ENCODE measurements at regions not wholly inside any gene's neighbourhood (a gene's known extent, or its start where the extent isn't known, plus 50 kb on each side); places are given as distances from the start of the nearest gene placed in this dataset.

DNA sequence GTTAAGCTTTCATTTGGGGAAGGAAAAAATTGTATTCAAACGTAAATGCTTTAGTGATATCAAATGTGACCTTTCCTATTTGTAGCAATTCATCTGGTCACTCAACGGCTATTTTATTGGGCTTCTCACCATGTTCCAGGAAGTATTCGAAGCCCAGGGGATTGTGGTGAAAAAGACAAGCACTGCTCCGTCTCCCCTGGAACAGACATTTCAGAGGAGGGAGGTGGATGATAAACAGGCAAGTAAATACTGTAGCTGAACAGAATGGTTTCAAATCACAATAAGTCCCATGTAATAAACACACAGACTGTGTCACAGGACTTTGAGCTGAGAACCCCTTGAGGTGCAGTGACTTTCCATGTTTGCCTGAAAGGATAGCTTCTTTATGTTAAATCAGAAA, 464.7 kb upstream of the HNRNPA3 start:
- no peak for ATAC-seq
- no peak overlapping the region for H3K4me3 Mint-ChIP-seq
- no peak for DNase-seq
- H3K27ac Mint-ChIP-seq = no peak overlapping the region
- no peaks in the 10 kb centered on the region for H3K36me3 Mint-ChIP-seq (ENCODE audit: low read depth)
- no peaks in the 10 kb centered on the region for H3K4me1 Mint-ChIP-seq
- no peaks in the 10 kb centered on the region for H3K9me3 ChIP-seq (ENCODE audit: control insufficient read depth, low read length, poor library complexity, severe bottlenecking)
- H3K27me3 Mint-ChIP-seq = peaks cover 6% of the 10 kb centered on the region

DNA sequence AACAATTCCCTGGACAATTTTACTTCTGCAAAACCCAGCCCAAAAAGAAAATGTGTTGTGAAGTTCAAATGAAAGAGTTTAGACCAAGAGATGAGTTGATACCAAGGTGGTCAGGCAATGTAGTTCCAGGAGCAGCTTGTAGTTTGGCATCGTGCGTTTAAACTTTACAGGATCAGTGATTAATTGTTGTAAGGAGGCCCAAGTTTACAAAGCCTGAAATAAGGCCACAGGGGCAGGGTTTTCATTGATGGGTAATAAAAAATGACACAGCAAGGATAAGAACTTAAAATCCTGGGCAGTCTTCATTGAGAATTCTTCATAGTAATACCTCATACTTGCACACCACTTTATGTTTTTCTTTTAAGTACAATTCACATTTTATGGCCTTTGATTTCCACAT, 463.9 kb upstream of the HNRNPA3 start:
- peaks cover 10% of the 10 kb centered on the region for H3K27me3 Mint-ChIP-seq
- DNase-seq = no peak
- H3K27ac Mint-ChIP-seq = no peak overlapping the region
- no peaks in the 10 kb centered on the region for H3K36me3 Mint-ChIP-seq (ENCODE audit: low read depth)
- ATAC-seq = no peak
- H3K4me3 Mint-ChIP-seq = no peak overlapping the region
- H3K9me3 ChIP-seq (ENCODE audit: control insufficient read depth, low read length, poor library complexity, severe bottlenecking) = no peaks in the 10 kb centered on the region
- no peaks in the 10 kb centered on the region for H3K4me1 Mint-ChIP-seq

DNA sequence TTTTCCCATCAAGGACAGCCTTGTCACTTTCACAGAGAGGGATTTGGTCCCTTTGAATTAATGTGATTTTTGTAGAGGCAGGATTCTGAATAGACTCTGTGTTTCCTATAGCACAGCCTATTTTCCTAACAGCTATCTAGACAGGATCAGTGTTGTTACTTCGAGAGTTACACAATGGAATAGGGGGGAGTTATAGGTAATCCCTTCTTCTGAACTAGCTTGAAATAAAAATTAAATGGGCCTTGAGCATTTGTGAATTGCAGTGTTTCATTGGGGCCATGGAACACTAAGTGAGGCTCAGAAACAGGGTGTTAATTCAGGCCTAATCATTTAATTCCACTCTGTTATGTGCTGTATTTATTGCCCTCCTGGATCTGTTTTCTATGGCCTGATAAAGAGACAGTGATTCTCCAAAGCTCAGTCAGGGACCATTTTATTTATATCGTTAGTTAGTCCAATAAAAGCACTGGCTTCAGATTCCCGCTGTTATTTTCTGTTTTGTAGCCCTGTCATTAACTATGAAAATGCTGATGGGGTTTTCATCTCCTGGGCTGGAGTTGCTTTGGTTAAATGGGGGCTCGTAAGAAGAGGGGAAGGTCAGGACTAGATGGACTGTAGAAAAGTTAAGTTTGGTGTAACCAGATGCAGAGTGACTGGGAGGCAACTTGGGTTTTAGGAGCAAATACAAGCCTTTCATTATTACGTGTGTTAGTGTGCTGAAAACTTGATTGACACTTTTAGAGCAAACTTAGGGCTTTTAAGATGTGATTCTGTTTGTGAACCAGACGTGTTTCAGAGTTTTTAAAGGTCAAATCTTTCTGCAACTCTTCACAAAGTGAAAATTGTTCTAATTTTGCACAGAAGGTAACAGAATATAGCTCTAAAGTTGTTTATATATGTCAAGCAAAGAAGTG, 461.0 kb upstream of the HNRNPA3 start:
- no peaks in the 10 kb centered on the region for H3K9me3 ChIP-seq (ENCODE audit: control insufficient read depth, low read length, poor library complexity, severe bottlenecking)
- Mint-ChIP-seq H3K27me3 (peaks cover 30% of the 10 kb centered on the region), H3K4me3 (no peak overlapping the region), H3K4me1 (no peaks in the 10 kb centered on the region), H3K27ac (no peak overlapping the region), H3K36me3 (ENCODE audit: low read depth) (no peaks in the 10 kb centered on the region)
- DNase-seq (no peak), ATAC-seq (no peak)

DNA sequence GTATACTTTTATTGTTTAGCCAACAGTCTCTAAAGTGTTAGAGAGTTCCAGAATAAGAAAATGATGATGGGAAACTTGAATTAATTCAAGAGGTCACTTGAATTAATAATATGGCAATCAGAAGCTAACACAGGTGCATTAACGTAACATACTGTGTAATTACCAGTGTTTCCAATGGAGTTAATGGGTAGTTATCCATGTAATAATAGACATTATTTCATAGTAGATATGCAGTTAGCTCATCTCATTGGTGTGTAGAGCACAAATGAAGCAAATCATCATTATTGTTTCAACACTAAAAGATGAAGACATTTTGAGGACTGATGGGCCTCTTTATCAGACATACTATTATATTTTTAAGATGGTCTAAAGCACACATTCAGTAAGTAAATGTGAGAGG, 460.3 kb upstream of the HNRNPA3 start:
- H3K27me3 Mint-ChIP-seq = peaks cover 30% of the 10 kb centered on the region
- no peak for DNase-seq
- H3K9me3 ChIP-seq (ENCODE audit: control insufficient read depth, low read length, poor library complexity, severe bottlenecking) = no peaks in the 10 kb centered on the region
- H3K4me1 Mint-ChIP-seq = no peaks in the 10 kb centered on the region
- no peak overlapping the region for H3K4me3 Mint-ChIP-seq
- no peak overlapping the region for H3K27ac Mint-ChIP-seq
- no peaks in the 10 kb centered on the region for H3K36me3 Mint-ChIP-seq (ENCODE audit: low read depth)
- ATAC-seq = no peak

DNA sequence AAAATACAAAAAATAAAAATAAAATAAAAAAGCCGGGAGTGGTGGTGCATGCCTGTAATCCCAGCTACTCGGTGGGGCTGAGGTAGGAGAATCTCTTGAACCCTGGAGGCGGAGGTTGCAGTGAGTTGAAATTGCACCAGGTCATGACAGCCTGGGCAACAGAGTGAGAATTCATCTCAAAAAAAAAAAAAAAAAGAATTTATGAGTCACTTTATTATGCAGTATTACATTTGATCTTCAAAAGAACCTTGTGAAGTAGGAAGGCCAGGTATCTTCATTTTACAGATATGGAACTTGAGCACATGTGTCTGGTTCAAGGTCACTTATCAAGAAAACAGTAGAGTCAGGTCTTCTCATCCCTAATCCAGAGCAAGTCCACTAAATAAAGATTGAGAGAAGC, 459.4 kb upstream of the HNRNPA3 start:
- H3K27ac Mint-ChIP-seq = no peak overlapping the region
- no peaks in the 10 kb centered on the region for H3K4me1 Mint-ChIP-seq
- H3K4me3 Mint-ChIP-seq = no peak overlapping the region
- ATAC-seq (no peak), DNase-seq (no peak)
- no peaks in the 10 kb centered on the region for H3K36me3 Mint-ChIP-seq (ENCODE audit: low read depth)
- no peaks in the 10 kb centered on the region for H3K9me3 ChIP-seq (ENCODE audit: control insufficient read depth, low read length, poor library complexity, severe bottlenecking)
- peaks cover 34% of the 10 kb centered on the region for H3K27me3 Mint-ChIP-seq

DNA sequence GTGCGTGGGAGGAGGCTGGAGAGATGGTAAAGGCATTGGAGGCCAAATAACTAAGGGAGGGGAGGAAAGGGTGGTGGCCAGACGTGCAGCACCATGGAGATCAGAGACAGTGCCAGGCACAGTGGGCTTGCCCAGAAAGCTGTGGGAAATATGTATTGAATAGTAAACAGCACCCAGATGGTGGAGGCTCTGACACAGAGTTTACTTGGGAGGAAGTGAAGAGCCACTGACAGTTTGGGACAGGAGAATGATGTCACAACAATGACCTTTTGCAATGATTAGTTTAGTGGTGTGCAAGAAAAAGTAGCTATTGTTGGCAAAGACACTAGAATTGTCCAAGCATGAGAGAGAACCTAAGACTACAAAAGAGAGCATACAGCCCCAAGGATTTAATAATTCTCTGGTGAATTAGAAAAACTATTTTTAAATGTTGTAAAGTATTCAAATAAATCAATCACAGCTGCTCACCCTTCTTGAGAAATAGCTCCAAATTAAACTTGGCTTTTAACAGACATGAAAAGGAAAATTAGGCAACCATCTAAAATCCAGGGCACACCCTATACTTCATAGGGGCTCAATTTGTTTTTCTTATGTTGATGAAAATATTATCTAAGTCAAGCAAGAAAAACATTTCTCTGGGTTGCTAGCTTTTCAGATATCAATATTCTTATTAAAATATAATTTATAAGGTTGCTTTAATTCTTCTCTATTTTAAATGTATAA, 458.7 kb upstream of the HNRNPA3 start:
- ATAC-seq (no peak), DNase-seq (no peak)
- no peaks in the 10 kb centered on the region for H3K4me1 Mint-ChIP-seq
- H3K9me3 ChIP-seq (ENCODE audit: control insufficient read depth, low read length, poor library complexity, severe bottlenecking) = no peaks in the 10 kb centered on the region
- no peak overlapping the region for H3K4me3 Mint-ChIP-seq
- H3K36me3 Mint-ChIP-seq (ENCODE audit: low read depth) = no peaks in the 10 kb centered on the region
- peaks cover 34% of the 10 kb centered on the region for H3K27me3 Mint-ChIP-seq
- H3K27ac Mint-ChIP-seq = no peak overlapping the region

DNA sequence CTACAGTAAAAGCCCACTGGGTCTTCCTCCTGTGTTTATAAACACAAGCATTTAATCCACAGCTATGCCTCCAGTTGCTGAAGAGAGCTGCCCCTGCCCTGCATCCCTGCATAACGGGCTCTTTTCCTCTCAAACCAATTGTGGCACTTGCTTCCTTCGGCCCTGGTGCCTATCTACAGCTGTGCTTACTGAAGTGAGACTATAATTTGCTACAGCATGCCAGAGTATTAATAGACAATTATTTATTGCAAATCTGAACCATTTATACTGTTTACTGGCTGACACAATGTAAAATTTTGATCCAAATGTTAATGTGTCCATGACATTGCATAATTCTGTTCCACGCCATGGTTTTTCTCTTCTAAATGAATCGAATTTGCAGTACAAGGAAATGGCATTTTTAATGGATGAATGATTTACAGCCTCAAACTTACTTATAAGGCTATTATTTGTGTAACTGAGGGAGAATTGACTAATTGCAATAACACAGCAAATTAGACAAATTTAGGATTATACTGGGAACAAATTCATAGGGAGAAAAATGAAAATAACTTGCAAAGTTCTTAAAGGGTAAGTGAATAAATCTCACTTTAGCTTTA, 457.0 kb upstream of the HNRNPA3 start:
- Mint-ChIP-seq H3K4me1 (no peaks in the 10 kb centered on the region), H3K36me3 (ENCODE audit: low read depth) (no peaks in the 10 kb centered on the region), H3K27ac (no peak overlapping the region), H3K27me3 (peaks cover 39% of the 10 kb centered on the region), H3K4me3 (no peak overlapping the region)
- DNase-seq (no peak), ATAC-seq (no peak)
- H3K9me3 ChIP-seq (ENCODE audit: control insufficient read depth, low read length, poor library complexity, severe bottlenecking) = no peaks in the 10 kb centered on the region

DNA sequence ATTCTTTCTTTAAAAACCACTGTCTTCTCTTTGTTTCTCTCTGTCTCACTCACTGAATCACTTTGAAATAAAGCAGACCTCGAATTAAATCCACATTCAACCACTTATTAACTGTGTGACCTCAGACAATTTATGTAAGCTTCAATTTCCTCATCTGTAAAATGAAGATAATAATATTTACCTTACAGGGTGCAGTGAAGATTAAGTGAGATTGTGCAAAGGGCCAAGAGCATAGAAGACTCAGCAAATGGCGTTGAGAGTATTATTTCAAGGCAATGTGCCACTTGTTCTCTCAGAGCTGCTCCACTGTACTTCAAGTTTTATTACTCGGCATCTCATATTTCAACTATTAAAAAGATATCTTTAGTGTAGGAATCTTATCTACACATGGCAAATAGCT, 454.2 kb upstream of the HNRNPA3 start:
- DNase-seq = no peak
- Mint-ChIP-seq H3K4me1 (no peaks in the 10 kb centered on the region), H3K4me3 (no peak overlapping the region), H3K27me3 (peaks cover 53% of the 10 kb centered on the region), H3K27ac (no peak overlapping the region), H3K36me3 (ENCODE audit: low read depth) (no peaks in the 10 kb centered on the region)
- no peak for ATAC-seq
- no peaks in the 10 kb centered on the region for H3K9me3 ChIP-seq (ENCODE audit: control insufficient read depth, low read length, poor library complexity, severe bottlenecking)

DNA sequence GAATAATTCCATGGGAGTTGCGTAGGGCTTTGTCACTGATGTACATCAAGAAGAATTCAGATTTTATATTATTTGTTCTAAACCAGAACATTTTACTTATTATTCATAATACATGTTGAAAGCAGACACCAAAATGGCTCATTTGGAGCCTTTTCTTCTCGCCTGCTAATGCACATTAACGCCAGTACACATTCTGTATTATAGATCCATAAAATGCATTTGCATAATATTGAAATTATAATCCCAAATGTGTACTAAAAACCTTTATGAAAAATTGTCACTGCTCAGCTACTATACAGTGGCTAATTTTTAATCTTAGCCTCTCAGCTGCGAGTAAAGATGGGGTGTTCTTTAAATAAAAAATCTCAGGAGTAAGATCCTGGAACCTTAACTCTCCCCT, 452.2 kb upstream of the HNRNPA3 start:
- H3K36me3 Mint-ChIP-seq (ENCODE audit: low read depth) = no peaks in the 10 kb centered on the region

DNA sequence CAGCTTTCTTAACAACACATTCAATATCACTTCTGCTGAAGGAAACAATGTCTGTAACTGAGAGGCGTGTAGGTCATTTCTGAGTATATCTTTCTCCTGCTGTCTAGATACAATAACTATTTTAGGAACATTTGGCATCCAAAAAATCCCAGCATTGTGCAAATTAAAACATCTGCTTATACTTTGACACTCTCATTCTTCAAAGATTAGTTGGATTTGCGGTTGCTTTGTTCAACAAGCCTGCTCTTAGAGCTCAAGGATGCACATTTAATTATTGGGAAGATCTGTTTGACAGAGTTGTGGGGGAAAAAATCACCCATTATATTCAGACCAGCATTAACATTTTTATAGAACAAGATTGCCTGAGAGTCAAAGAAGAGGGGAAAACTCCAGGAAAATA, 449.5 kb upstream of the HNRNPA3 start:
- Mint-ChIP-seq H3K4me3 (no peak overlapping the region), H3K27me3 (peaks cover 43% of the 10 kb centered on the region), H3K36me3 (ENCODE audit: low read depth) (peaks cover 2% of the 10 kb centered on the region), H3K4me1 (no peaks in the 10 kb centered on the region), H3K27ac (no peak overlapping the region)
- DNase-seq = no peak
- ATAC-seq = no peak
- H3K9me3 ChIP-seq (ENCODE audit: control insufficient read depth, low read length, poor library complexity, severe bottlenecking) = no peaks in the 10 kb centered on the region

More for the DNA sequence above, 452.2 kb upstream of the HNRNPA3 start:
- DNase-seq (no peak), ATAC-seq (no peak)
- H3K4me1 Mint-ChIP-seq = no peaks in the 10 kb centered on the region
- no peak overlapping the region for H3K4me3 Mint-ChIP-seq
- H3K27me3 Mint-ChIP-seq = peaks cover 54% of the 10 kb centered on the region
- H3K27ac Mint-ChIP-seq = no peak overlapping the region
- no peaks in the 10 kb centered on the region for H3K9me3 ChIP-seq (ENCODE audit: control insufficient read depth, low read length, poor library complexity, severe bottlenecking)

DNA sequence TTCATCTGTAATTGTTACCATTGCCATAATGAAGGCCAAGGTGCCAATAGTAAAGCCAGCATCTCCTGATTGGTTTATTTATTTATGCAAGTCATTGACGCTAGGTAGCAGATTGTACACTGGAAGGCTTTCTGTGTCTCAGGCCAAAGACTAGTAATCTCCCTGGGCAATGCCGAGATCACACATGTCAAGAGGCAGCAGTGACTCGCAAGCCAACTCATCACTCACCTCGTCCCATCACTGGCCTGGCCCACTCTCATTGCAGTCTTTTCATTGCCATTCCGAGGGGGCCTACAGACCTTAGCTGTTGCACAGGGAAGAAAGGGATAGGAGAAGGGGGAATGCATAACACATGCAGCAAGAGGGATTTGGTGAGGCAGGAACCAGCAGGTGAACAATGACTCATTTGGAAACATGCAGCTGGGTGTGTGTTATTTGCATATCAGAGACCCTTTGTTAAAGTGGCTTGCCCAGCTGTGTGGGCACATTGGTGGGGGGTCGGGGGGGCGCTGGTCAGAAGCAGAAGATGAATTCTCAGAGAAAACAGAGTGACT, 448.7 kb upstream of the HNRNPA3 start:
- no peaks in the 10 kb centered on the region for H3K9me3 ChIP-seq (ENCODE audit: control insufficient read depth, low read length, poor library complexity, severe bottlenecking)
- Mint-ChIP-seq H3K4me1 (no peaks in the 10 kb centered on the region), H3K4me3 (no peak overlapping the region), H3K36me3 (ENCODE audit: low read depth) (peaks cover 2% of the 10 kb centered on the region), H3K27ac (no peak overlapping the region), H3K27me3 (peaks cover 42% of the 10 kb centered on the region)
- DNase-seq (no peak), ATAC-seq (no peak)

DNA sequence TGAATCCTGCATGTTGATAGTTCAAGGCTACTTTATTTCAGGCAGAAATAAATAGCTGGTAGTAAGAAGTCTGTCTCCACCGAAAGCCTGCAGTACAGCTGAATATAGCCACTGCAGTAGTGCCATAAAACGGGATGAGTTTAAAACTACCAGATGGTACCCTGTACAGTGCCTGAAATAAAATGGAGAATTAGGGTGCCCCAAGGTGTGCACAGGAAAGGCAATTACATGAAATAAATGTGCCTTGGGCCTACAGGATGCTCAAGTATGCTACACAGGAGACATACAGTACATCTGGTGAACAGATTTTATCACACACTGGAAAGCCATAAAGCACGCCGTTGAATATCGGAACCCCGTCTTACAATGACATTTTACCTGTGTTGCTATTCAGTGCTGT, 447.7 kb upstream of the HNRNPA3 start:
- Mint-ChIP-seq H3K4me3 (no peak overlapping the region), H3K36me3 (ENCODE audit: low read depth) (peaks cover 2% of the 10 kb centered on the region), H3K27ac (no peak overlapping the region), H3K4me1 (no peaks in the 10 kb centered on the region), H3K27me3 (peaks cover 37% of the 10 kb centered on the region)
- ATAC-seq (no peak), DNase-seq (no peak)
- H3K9me3 ChIP-seq (ENCODE audit: control insufficient read depth, low read length, poor library complexity, severe bottlenecking) = no peaks in the 10 kb centered on the region

DNA sequence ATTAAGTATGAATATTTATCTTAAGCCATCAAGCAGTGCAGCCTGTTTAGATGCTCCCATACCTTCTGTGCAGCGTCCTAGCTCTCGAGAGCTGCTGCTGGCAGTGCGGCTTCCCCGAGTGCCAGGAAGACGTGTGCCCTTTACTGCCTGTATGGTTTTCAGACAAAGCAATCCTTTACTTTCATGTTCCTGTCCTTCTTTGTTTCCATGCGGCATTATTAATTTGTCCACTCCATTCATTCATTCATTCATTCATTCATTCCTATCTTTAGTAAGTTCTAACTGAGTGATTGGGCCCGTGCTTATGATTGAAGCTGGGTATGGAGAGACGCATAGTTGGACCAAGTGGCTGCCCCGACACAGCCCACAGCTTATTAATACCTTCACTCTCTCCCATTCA, 446.6 kb upstream of the HNRNPA3 start:
- peaks cover 37% of the 10 kb centered on the region for H3K27me3 Mint-ChIP-seq

More for the DNA sequence above, 446.6 kb upstream of the HNRNPA3 start:
- H3K4me3 Mint-ChIP-seq = no peak overlapping the region
- no peak overlapping the region for H3K27ac Mint-ChIP-seq
- H3K4me1 Mint-ChIP-seq = no peaks in the 10 kb centered on the region
- peaks cover 2% of the 10 kb centered on the region for H3K36me3 Mint-ChIP-seq (ENCODE audit: low read depth)
- DNase-seq (no peak), ATAC-seq (no peak)
- no peaks in the 10 kb centered on the region for H3K9me3 ChIP-seq (ENCODE audit: control insufficient read depth, low read length, poor library complexity, severe bottlenecking)
